Loucy (cell line): ENCODE measurements at regions not wholly inside any gene's neighbourhood (a gene's known extent, or its start where the extent isn't known, plus 50 kb on each side); places are given as distances from the start of the nearest gene placed in this dataset.

Experiments
- H2AFZ ChIP-seq: fragments of 200-600 bp; sonication (generic); 2 replicates; pipeline ENCODE4 v1.6.0; 2016; ENCODE audit warnings: antibody characterized with exemption, mild to moderate bottlenecking, low read length, moderate library complexity
- H3F3A ChIP-seq: fragments of 200-600 bp; 2 replicates; pipeline ENCODE4 v1.6.0; 2016; ENCODE audit warnings: antibody characterized with exemption, low read depth, mild to moderate bottlenecking
- H3K27me3 ChIP-seq: fragments of 200-600 bp; sonication (generic); 2 replicates; pipeline ENCODE4 v1.6.1; 2014; ENCODE audit warnings: low read length, mild to moderate bottlenecking; ENCODE audit not compliant: insufficient read depth, poor library complexity, severe bottlenecking
- H3K36me3 ChIP-seq: fragments of 200-600 bp; sonication (generic); 2 replicates; pipeline ENCODE4 v1.6.1; 2016; ENCODE audit warnings: low read length; ENCODE audit not compliant: insufficient read depth
- H3K4me1 ChIP-seq: fragments of 200-600 bp; sonication (generic); 2 replicates; pipeline ENCODE4 v1.5.1; 2014; ENCODE audit warnings: low read length, mild to moderate bottlenecking; ENCODE audit not compliant: insufficient read depth, poor library complexity, severe bottlenecking
- H3K4me2 ChIP-seq: fragments of 200-600 bp; sonication (generic); 2 replicates; pipeline ENCODE4 v1.6.0; 2014; ENCODE audit warnings: antibody characterized with exemption, low read length, low read depth, mild to moderate bottlenecking; ENCODE audit not compliant: poor library complexity, severe bottlenecking
- H3K4me3 ChIP-seq: fragments of 200-600 bp; sonication (generic); 2 replicates; pipeline ENCODE4 v1.5.1; 2014; ENCODE audit warnings: low read length, mild to moderate bottlenecking, mixed read lengths; ENCODE audit not compliant: poor library complexity, severe bottlenecking
- H3K79me2 ChIP-seq: fragments of 200-600 bp; sonication (generic); 2 replicates; pipeline ENCODE4 v1.6.1; 2014; ENCODE audit warnings: low read length; ENCODE audit not compliant: insufficient read depth
- H3K9ac ChIP-seq: fragments of 200-600 bp; sonication (generic); 2 replicates; pipeline ENCODE4 v1.6.0; 2014; ENCODE audit warnings: mild to moderate bottlenecking, low read depth, low read length, moderate library complexity; ENCODE audit not compliant: poor library complexity, severe bottlenecking
- H3K9me2 ChIP-seq: fragments of 200-600 bp; sonication (generic); replicated peaks from 2 replicates; pipeline ENCODE4 v1.6.1; 2016; ENCODE audit warnings: low read depth, low read length, mixed read lengths
- H3K9me3 ChIP-seq: fragments of 200-600 bp; sonication (generic); 2 replicates; pipeline ENCODE4 v1.6.1; 2014; ENCODE audit warnings: mild to moderate bottlenecking, antibody characterized with exemption, low read length, low read depth; ENCODE audit not compliant: insufficient read depth
- H4K20me1 ChIP-seq: fragments of 200-600 bp; sonication (generic); 2 replicates; pipeline ENCODE4 v1.6.0; 2014; ENCODE audit warnings: antibody characterized with exemption, low read length, mild to moderate bottlenecking; ENCODE audit not compliant: insufficient read depth, poor library complexity, severe bottlenecking
- EZH2phosphoT487 ChIP-seq: fragments of 200-600 bp; IDR thresholded peaks from 2 replicates; pipeline ENCODE4 v1.6.1; 2018; ENCODE audit warnings: antibody characterized with exemption, mild to moderate bottlenecking, moderate library complexity, borderline replicate concordance
- TF ChIP-seq, protein P1 (sequence below): fragments of 200-600 bp; sonication (generic); conservative IDR thresholded peaks from 2 replicates; pipeline ENCODE4 v1.5.1; 2014; ENCODE audit warnings: mild to moderate bottlenecking, antibody characterized with exemption, low read length

DNA sequence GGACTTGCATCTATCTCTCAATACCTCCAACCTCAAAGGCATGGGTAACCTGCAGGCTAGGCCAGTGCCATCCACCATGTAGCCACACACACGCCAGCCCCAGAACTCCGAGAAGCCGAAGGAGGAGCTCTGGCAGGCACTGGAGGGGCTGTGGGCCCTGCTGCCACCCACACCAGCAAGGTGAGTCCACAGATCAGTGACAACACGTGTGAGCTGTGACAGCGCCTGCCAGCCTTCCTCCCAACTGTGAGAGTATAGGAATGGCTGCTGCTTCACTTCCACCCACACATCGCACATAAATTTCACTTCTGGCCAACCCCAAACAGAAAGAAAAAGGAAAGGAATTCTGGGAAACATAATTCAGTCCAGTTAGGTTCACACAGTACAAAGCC lies 422.6 kb downstream of the BCOR start:
- no peaks in the 10 kb centered on the region for H4K20me1 ChIP-seq
- no peaks in the 10 kb centered on the region for H3K36me3 ChIP-seq
- TF ChIP-seq EZH2phosphoT487, result no peak
- TF ChIP-seq, protein P1, sequence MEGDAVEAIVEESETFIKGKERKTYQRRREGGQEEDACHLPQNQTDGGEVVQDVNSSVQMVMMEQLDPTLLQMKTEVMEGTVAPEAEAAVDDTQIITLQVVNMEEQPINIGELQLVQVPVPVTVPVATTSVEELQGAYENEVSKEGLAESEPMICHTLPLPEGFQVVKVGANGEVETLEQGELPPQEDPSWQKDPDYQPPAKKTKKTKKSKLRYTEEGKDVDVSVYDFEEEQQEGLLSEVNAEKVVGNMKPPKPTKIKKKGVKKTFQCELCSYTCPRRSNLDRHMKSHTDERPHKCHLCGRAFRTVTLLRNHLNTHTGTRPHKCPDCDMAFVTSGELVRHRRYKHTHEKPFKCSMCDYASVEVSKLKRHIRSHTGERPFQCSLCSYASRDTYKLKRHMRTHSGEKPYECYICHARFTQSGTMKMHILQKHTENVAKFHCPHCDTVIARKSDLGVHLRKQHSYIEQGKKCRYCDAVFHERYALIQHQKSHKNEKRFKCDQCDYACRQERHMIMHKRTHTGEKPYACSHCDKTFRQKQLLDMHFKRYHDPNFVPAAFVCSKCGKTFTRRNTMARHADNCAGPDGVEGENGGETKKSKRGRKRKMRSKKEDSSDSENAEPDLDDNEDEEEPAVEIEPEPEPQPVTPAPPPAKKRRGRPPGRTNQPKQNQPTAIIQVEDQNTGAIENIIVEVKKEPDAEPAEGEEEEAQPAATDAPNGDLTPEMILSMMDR, result no peak
- H3K4me3 ChIP-seq, result no peak overlapping the region
- no peaks in the 10 kb centered on the region for H3K79me2 ChIP-seq
- no peak overlapping the region for H3K4me2 ChIP-seq
- no peaks in the 10 kb centered on the region for H3K9me3 ChIP-seq
- H3K9ac ChIP-seq, result no peak overlapping the region
- no peaks in the 10 kb centered on the region for H3F3A ChIP-seq
- no peak overlapping the region for H2AFZ ChIP-seq
- no peaks in the 10 kb centered on the region for H3K27me3 ChIP-seq
- no peaks in the 10 kb centered on the region for H3K4me1 ChIP-seq
- H3K9me2 ChIP-seq, result no peaks in the 10 kb centered on the region

DNA sequence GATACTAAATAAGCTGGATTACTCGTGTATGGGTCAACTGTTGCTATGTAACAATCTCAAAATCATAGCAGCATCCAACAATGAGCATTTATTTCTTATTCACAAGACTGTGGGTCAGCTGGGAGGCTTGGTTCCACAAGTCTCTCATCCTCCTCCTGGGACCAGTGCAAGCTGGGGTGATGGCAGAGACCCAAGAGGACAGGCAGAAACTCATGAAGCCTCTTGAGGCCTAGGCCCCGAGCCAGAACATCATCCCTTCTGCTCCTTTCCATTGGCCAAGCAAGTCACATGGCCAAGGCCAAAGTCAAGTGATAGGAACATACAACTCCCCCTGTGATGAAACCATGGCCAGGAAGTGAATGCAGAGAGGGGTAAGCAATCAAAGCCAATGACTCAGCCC lies 422.1 kb downstream of the BCOR start:
- Histone ChIP-seq H2AFZ (no peak overlapping the region), H3K4me2 (no peak overlapping the region), H4K20me1 (no peaks in the 10 kb centered on the region), H3K79me2 (no peaks in the 10 kb centered on the region), H3K9ac (no peak overlapping the region), H3K9me2 (no peaks in the 10 kb centered on the region), H3K9me3 (no peaks in the 10 kb centered on the region), H3K4me3 (no peak overlapping the region), H3K36me3 (no peaks in the 10 kb centered on the region), H3F3A (no peaks in the 10 kb centered on the region), H3K4me1 (no peaks in the 10 kb centered on the region), H3K27me3 (no peaks in the 10 kb centered on the region)
- TF ChIP-seq, protein P1, result no peak
- no peak for TF ChIP-seq EZH2phosphoT487

GRCh38 chrX:39676434-39676833 lies 421.3 kb downstream of the BCOR start:
- Histone ChIP-seq H2AFZ (no peak overlapping the region), H3K36me3 (no peaks in the 10 kb centered on the region), H4K20me1 (no peaks in the 10 kb centered on the region), H3K9ac (no peak overlapping the region), H3K27me3 (no peaks in the 10 kb centered on the region), H3F3A (no peaks in the 10 kb centered on the region), H3K9me2 (no peaks in the 10 kb centered on the region), H3K4me3 (no peak overlapping the region), H3K79me2 (no peaks in the 10 kb centered on the region), H3K9me3 (no peaks in the 10 kb centered on the region), H3K4me2 (no peak overlapping the region), H3K4me1 (no peaks in the 10 kb centered on the region)
- TF ChIP-seq, protein P1, result no peak
- TF ChIP-seq EZH2phosphoT487, result no peak
